ENCODE measurements at regions not wholly inside any gene's neighbourhood (a gene's known extent, or its start where the extent isn't known, plus 50 kb on each side); places are given as distances from the start of the nearest gene placed in this dataset.

GRCh38 chr2:48235076-48235475 lies 79.4 kb upstream of the FOXN2 start:
- TF ChIP-seq CTCF (optimal IDR thresholded peaks at IDR 0.05 in 1 of 3, IDR thresholded peaks at IDR 0.05 in 1 of 3, conservative IDR thresholded peaks at IDR 0.05 in 1 of 3; ENCODE audit: extremely low read depth in 1 of 3, insufficient read depth in 2 of 3, low read length in 3 of 3) (no peak), EZH2 (IDR thresholded peaks at IDR 0.05; ENCODE audit: low read length) (no peak)
